HCT116 (cell line): ENCODE measurements at regions not wholly inside any gene's neighbourhood (a gene's known extent, or its start where the extent isn't known, plus 50 kb on each side); places are given as distances from the start of the nearest gene placed in this dataset.
"Not testable (repeated sequence)": the region's sequence is repeated elsewhere in the genome, so short reads cannot be mapped to it uniquely, and the experiment has no call there.

ENCODE experiments used
- ATAC-seq: fragments of 200-7000 bp; cut with Tn5 transposase; 2 replicates; pipeline ENCODE4 v1.9.1; 2020; ENCODE audit warnings: mild to moderate bottlenecking, moderate library complexity
- BruUV-seq: library from RNA; stranded (reverse); fragments of 400-500 nt; replicated peaks from 2 replicates; lab custom pipeline; 2021; lab: Mats Ljungman, UMichigan
- CTCF ChIA-PET: fragments of 300-600 bp; sonication (Branson Sonifier 250); formaldehyde crosslinking; loops from one replicate; lab custom pipeline; 2021; ENCODE audit warnings: antibody characterized with exemption; lab: Charles Lee
- POLR2A ChIA-PET: fragments of 300-600, 350-600 bp; sonication (Branson Sonifier 250); formaldehyde crosslinking; loops from one replicate; lab custom pipeline; 2021; ENCODE audit warnings: antibody characterized with exemption; lab: Charles Lee
- RAD21 ChIA-PET, 2 experiments: fragments of 300-600 bp; sonication (Branson Sonifier 250); formaldehyde crosslinking; loops; one replicate each; lab custom pipeline; 2023; ENCODE audit warnings: low total read pairs in 2 of 2; ENCODE audit not compliant: uncharacterized antibody in 2 of 2, unreplicated experiment in 2 of 2, low non-redundant PET in 1 of 2; lab: Charles Lee
- DNase-seq: peaks from one replicate; pipeline ENCODE4 v3.0.0-alpha.2; 2010; ENCODE audit warnings: low read depth, low spot score
- H2AFZ ChIP-seq: fragments of 200-600 bp; shearing (Covaris generic), sonication (generic); 2 replicates; pipeline ENCODE4 v1.6.1; 2017; ENCODE audit warnings: low read depth, mixed run types, mixed read lengths, antibody characterized with exemption, low read length; ENCODE audit not compliant: poor library complexity, severe bottlenecking
- H3K27ac ChIP-seq: 2 replicates; pipeline ENCODE4 v1.5.1; 2012; ENCODE audit warnings: low read depth, low read length
- H3K27me3 ChIP-seq: fragments of 200-600 bp; sonication (generic); 2 replicates; pipeline ENCODE4 v1.6.1; 2016; ENCODE audit warnings: mixed run types, low read length, mixed read lengths; ENCODE audit not compliant: insufficient read depth
- H3K36me3 ChIP-seq, 2 experiments: fragments of 200-500 bp in 1 of 2; fragments of 200-600 bp in 1 of 2; sonication (Bioruptor generic) in 1 of 2; sonication (generic) in 1 of 2; 2 replicates each; pipeline versions ENCODE4 v1.5.1 to v1.6.1; 2014 to 2016; ENCODE audit warnings: low read length in 2 of 2, inconsistent platforms in 1 of 2, mixed read lengths in 1 of 2, mixed run types in 1 of 2; ENCODE audit not compliant: insufficient read depth in 2 of 2, control insufficient read depth in 1 of 2
- H3K4me1 ChIP-seq, 2 experiments: fragments of 200-600 bp in 1 of 2; sonication (generic) in 1 of 2; 2 replicates each; pipeline versions ENCODE4 v1.5.1 to v1.6.1; 2012 to 2017; ENCODE audit warnings: low read length in 2 of 2, inconsistent platforms in 1 of 2, mild to moderate bottlenecking in 1 of 2, mixed read lengths in 1 of 2, mixed run types in 1 of 2, moderate library complexity in 1 of 2; ENCODE audit not compliant: insufficient read depth in 2 of 2, control insufficient read depth in 1 of 2
- H3K4me2 ChIP-seq: fragments of 200-600 bp; sonication (generic); 2 replicates; pipeline ENCODE4 v1.6.1; 2017; ENCODE audit warnings: mixed run types, low read length, mixed read lengths
- H3K4me3 ChIP-seq, 2 experiments: fragments of 200-600 bp in 1 of 2; sonication (generic) in 1 of 2; replicated peaks in 1 of 2; 2 replicates each; pipeline ENCODE4 v1.5.1; 2011 to 2016; ENCODE audit warnings: low read length in 2 of 2, control low read depth in 1 of 2, low read depth in 1 of 2, mild to moderate bottlenecking in 1 of 2, mixed read lengths in 1 of 2, mixed run types in 1 of 2
- H3K79me2 ChIP-seq: fragments of 200-600 bp; sonication (generic); 2 replicates; pipeline ENCODE4 v1.6.1; 2017; ENCODE audit warnings: mild to moderate bottlenecking, mixed run types, low read length, moderate library complexity, mixed read lengths; ENCODE audit not compliant: insufficient read depth
- H3K9ac ChIP-seq: fragments of 200-600 bp; sonication (generic); 2 replicates; pipeline ENCODE4 v1.6.1; 2016; ENCODE audit warnings: low read length, mixed read lengths
- H3K9me2 ChIP-seq: fragments of 200-600 bp; sonication (generic), shearing (Covaris generic); 2 replicates; pipeline ENCODE4 v1.6.1; 2017; ENCODE audit warnings: mixed run types, mild to moderate bottlenecking, moderate library complexity; ENCODE audit not compliant: insufficient read depth
- H3K9me3 ChIP-seq, 2 experiments: fragments of 200-500 bp in 1 of 2; fragments of 200-600 bp in 1 of 2; sonication (Bioruptor generic) in 1 of 2; sonication (generic) in 1 of 2; 2 replicates each; pipeline ENCODE4 v1.6.1; 2014 to 2017; ENCODE audit warnings: low read length in 2 of 2, mixed read lengths in 2 of 2, inconsistent platforms in 1 of 2, low read depth in 1 of 2, mild to moderate bottlenecking in 1 of 2, mixed run types in 1 of 2, moderate library complexity in 1 of 2; ENCODE audit not compliant: control insufficient read depth in 1 of 2, insufficient read depth in 1 of 2
- H4K20me1 ChIP-seq: fragments of 200-600 bp; sonication (generic), shearing (Covaris generic); 2 replicates; pipeline ENCODE4 v1.6.1; 2017; ENCODE audit warnings: mixed run types, mild to moderate bottlenecking, moderate library complexity; ENCODE audit not compliant: insufficient read depth
- CBX3 ChIP-seq: IDR thresholded peaks from 2 replicates; pipeline ENCODE4 v1.6.1; 2012; ENCODE audit warnings: low read depth
- CEBPB ChIP-seq: IDR thresholded peaks from 2 replicates; pipeline ENCODE4 v1.6.1; 2012; ENCODE audit warnings: low read depth
- EGR1 ChIP-seq: IDR thresholded peaks from 2 replicates; pipeline ENCODE4 v1.6.1; 2012; ENCODE audit warnings: low read depth
- EZH2 ChIP-seq: fragments of 200-600 bp; sonication (generic); IDR thresholded peaks from 2 replicates; pipeline ENCODE4 v1.6.1; 2017; ENCODE audit warnings: antibody characterized with exemption, mixed run types
- FOSL1 ChIP-seq: IDR thresholded peaks from 2 replicates; pipeline ENCODE4 v1.6.1; 2012; ENCODE audit warnings: low read depth
- JUND ChIP-seq: IDR thresholded peaks from 2 replicates; pipeline ENCODE4 v1.6.1; 2012
- POLR2A ChIP-seq: IDR thresholded peaks from 2 replicates; pipeline ENCODE4 v1.7.0; 2011; ENCODE audit warnings: borderline replicate concordance; ENCODE audit not compliant: insufficient read depth, insufficient read length; ENCODE audit errors: extremely low read depth
- POLR2AphosphoS5 ChIP-seq: IDR thresholded peaks from 2 replicates; pipeline ENCODE4 v1.6.1; 2011; ENCODE audit warnings: mild to moderate bottlenecking, low read depth, low read length, moderate library complexity
- SRF ChIP-seq: IDR thresholded peaks from 2 replicates; pipeline ENCODE4 v1.6.1; 2012; ENCODE audit warnings: low read depth
- YY1 ChIP-seq: IDR thresholded peaks from 2 replicates; pipeline ENCODE4 v1.6.1; 2011; ENCODE audit warnings: low read length, low read depth, moderate library complexity, mild to moderate bottlenecking; ENCODE audit not compliant: insufficient replicate concordance; ENCODE audit errors: extremely low read depth
- ZBTB33 ChIP-seq: IDR thresholded peaks from 2 replicates; pipeline ENCODE4 v1.6.1; 2011; ENCODE audit warnings: mild to moderate bottlenecking, low read length, moderate library complexity; ENCODE audit not compliant: insufficient replicate concordance; ENCODE audit errors: extremely low read depth
- ZFX ChIP-seq: fragments of 450-650 bp; IDR thresholded peaks from 2 replicates; pipeline ENCODE4 v1.6.1; 2017
- intact Hi-C: fragments of 100-400 bp; cut with micrococcal nuclease; formaldehyde crosslinking; loops from 2 replicates; pipeline ENCODE4 v1.10.0; 2022

DNA sequence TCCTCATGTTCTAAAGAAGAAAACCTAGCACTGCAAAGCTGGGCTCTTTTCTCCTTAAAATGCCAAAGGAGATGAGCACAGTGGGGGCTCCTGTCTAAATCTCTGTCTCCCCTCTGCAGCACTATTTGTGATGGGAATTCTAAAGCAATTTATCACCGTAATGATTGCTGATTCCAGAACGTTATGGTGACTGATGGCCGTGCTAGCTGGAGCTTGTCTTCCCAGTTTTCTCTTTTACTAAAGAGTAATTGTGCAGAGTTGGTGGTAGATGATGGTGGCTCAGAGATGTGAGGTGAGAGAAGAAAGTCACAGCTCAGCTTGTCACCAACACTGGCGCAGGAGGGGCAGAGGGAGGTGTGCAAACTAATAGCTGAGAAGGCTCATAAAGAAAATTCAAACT is 60.7 kb upstream of the ATP2B4 start:
- ChIA-PET POLR2A (interaction anchor here (0.6 kb wide), 1 partner anchor 159 kb away, joined by 3 read pairs; no protein-coding TSS in a partner anchor), CTCF (no interaction called here), RAD21 (no interaction called here)
- no peak overlapping the region for H2AFZ ChIP-seq
- TF ChIP-seq POLR2AphosphoS5, result no peak
- no peak for TF ChIP-seq EZH2
- no peak for TF ChIP-seq SRF
- TF ChIP-seq ZFX, result no peak
- no peak for TF ChIP-seq EGR1
- TF ChIP-seq CEBPB, result no peak
- no peak for TF ChIP-seq JUND
- no peak for TF ChIP-seq POLR2A
- TF ChIP-seq FOSL1, result no peak
- no peak for TF ChIP-seq YY1
- TF ChIP-seq CBX3, result no peak
- no peak for TF ChIP-seq ZBTB33
- no peaks in the 10 kb centered on the region for H3K9me2 ChIP-seq
- H3K4me3 ChIP-seq, result no peak overlapping the region
- ATAC-seq (no peak), DNase-seq (no peak)
- H3K9ac ChIP-seq, result no peak overlapping the region
- H3K79me2 ChIP-seq, result no peaks in the 10 kb centered on the region
- H3K4me1 ChIP-seq, result no peaks in the 10 kb centered on the region
- H4K20me1 ChIP-seq, result no peaks in the 10 kb centered on the region
- H3K9me3 ChIP-seq, result no peaks in the 10 kb centered on the region
- no peaks in the 10 kb centered on the region for H3K27me3 ChIP-seq
- BruUV-seq, result no TSS peak
- no peak overlapping the region for H3K27ac ChIP-seq
- intact Hi-C loops, result no loop called here
- H3K36me3 ChIP-seq, result no peaks in the 10 kb centered on the region
- no peak overlapping the region for H3K4me2 ChIP-seq

GRCh38 chr1:203566966-203567365 is 59.7 kb upstream of the ATP2B4 start:
- H3K9ac ChIP-seq, H3K9me2 ChIP-seq, H3K9me3 ChIP-seq, H3K4me3 ChIP-seq, H3K36me3 ChIP-seq, RAD21 ChIA-PET, H4K20me1 ChIP-seq, H3K27me3 ChIP-seq, H2AFZ ChIP-seq, DNase-seq, POLR2A ChIA-PET, H3K4me1 ChIP-seq, intact Hi-C loops, ATAC-seq, H3K27ac ChIP-seq, CTCF ChIA-PET, H3K79me2 ChIP-seq, BruUV-seq, H3K4me2 ChIP-seq: not testable (repeated sequence)
